ENCODE measurements at regions not wholly inside any gene's neighbourhood (a gene's known extent, or its start where the extent isn't known, plus 50 kb on each side); places are given as distances from the start of the nearest gene placed in this dataset.
A peak's percentile ranks its signal among the peaks of the same experiment; 100 is the strongest.

GRCh38 chr2:16264931-16265540 is 324.7 kb downstream of the MYCN start:
- Histone ChIP-seq H4K91ac (replicated peaks; ENCODE audit: insufficient read length, low read length) (no peak overlapping the region), H2BK12ac (ENCODE audit: low read depth, low read length) (no peak overlapping the region), H4K8ac (ENCODE audit: extremely low read depth, insufficient read depth, low read length) (no peak overlapping the region), H3K56ac (replicated peaks; ENCODE audit: insufficient read length, low read depth, low read length) (no peak overlapping the region), H3K9me3 (ENCODE audit: insufficient read depth in 2 of 2, low read depth in 1 of 2, low read length in 1 of 2) (no peaks in the 10 kb centered on the region), H3K4me3 (ENCODE audit: extremely low read depth in 1 of 4, insufficient read depth in 2 of 4, low read depth in 3 of 4, low read length in 4 of 4) (no peak overlapping the region), H2BK20ac (ENCODE audit: low read length) (no peak overlapping the region), H3K79me2 (ENCODE audit: control insufficient read depth in 1 of 2, insufficient read depth in 2 of 2, low read length in 2 of 2) (no peaks in the 10 kb centered on the region), H3K36me3 (ENCODE audit: control insufficient read depth in 2 of 4, insufficient read depth in 4 of 4, low read length in 3 of 4) (no peaks in the 10 kb centered on the region), H3K4me1 (replicated peaks in 1 of 4; ENCODE audit: control insufficient read depth in 3 of 4, insufficient read depth in 4 of 4, low read length in 3 of 4) (peaks cover 0 to 1% (median 0%) of the 10 kb centered on the region in 4 experiments; a peak in 1 of 7 replicates), H3K79me1 (ENCODE audit: low read depth, low read length) (no peaks in the 10 kb centered on the region), H3K18ac (ENCODE audit: extremely low read depth, low read length) (no peak overlapping the region), H3K9ac (replicated peaks in 1 of 4; ENCODE audit: extremely low read depth in 1 of 4, low read depth in 3 of 4, low read length in 3 of 4) (no peak overlapping the region), H3K4ac (replicated peaks; ENCODE audit: insufficient read length, low read depth, low read length) (no peak overlapping the region), H3K4me2 (ENCODE audit: insufficient read depth in 1 of 2, low read depth in 2 of 2, low read length in 2 of 2) (no peak overlapping the region), H3K23me2 (ENCODE audit: low read depth, low read length) (no peaks in the 10 kb centered on the region), H2AFZ (ENCODE audit: low read length) (0 out of 2 replicates have a peak overlapping the region, but pooled peaks have one; percentile 46), H2BK5ac (ENCODE audit: low read depth, low read length) (no peak overlapping the region), H3K23ac (ENCODE audit: insufficient read length) (no peak overlapping the region), H2AK5ac (ENCODE audit: low read depth, low read length) (no peak overlapping the region), H2BK15ac (ENCODE audit: low read length) (no peak overlapping the region), H3K27me3 (replicated peaks in 1 of 4; ENCODE audit: control insufficient read depth in 3 of 4, extremely low read depth in 1 of 4, insufficient read depth in 3 of 4, low read length in 3 of 4) (no peaks in the 10 kb centered on the region), H4K5ac (ENCODE audit: insufficient read length, low read depth, low read length) (no peak overlapping the region), H2BK120ac (replicated peaks; ENCODE audit: low read depth, low read length) (no peak overlapping the region), H3K27ac (ENCODE audit: low read depth, low read length) (no peak overlapping the region), H4K20me1 (replicated peaks in 1 of 2; ENCODE audit: control insufficient read depth in 1 of 2, insufficient read depth in 2 of 2, low read length in 2 of 2) (no peaks in the 10 kb centered on the region), H3K14ac (ENCODE audit: insufficient read length) (no peak overlapping the region)
- ChIA-PET POLR2A (ENCODE audit: partially characterized antibody) (no interaction called here), CTCF (ENCODE audit: partially characterized antibody) (no interaction called here)
- 93% methylated on average over 4 of the region's 4 CpGs; no CpG with 5 or more reads in 1 of the 2 experiments for WGBS, 2 experiments (ENCODE audit: extremely low coverage in 1 of 2, insufficient coverage in 1 of 2, insufficient read length in 1 of 2, insufficient replicate concordance in 2 of 2, low coverage in 1 of 2, low lambda C conversion rate in 2 of 2, missing lambda C conversion rate in 1 of 2)
- DNase-seq (ENCODE audit: low read depth in 1 of 2, low spot score in 2 of 2) = no peak
- FAIRE-seq = no peak
- TF ChIP-seq CHD2 (IDR thresholded peaks at IDR 0.05; ENCODE audit: low read length) = no peak
- TF ChIP-seq TAF1 (IDR thresholded peaks at IDR 0.05; ENCODE audit: low read depth, low read length) = no peak
- TF ChIP-seq GABPA (IDR thresholded peaks at IDR 0.05; ENCODE audit: borderline replicate concordance, insufficient read depth, low read length) = no peak
- TF ChIP-seq MAFK (IDR thresholded peaks at IDR 0.05; ENCODE audit: low read depth, low read length) = no peak
- TF ChIP-seq HDAC6 (IDR thresholded peaks at IDR 0.05; ENCODE audit: low read depth, low read length) = no peak
- no peak for TF ChIP-seq KDM5A (IDR thresholded peaks at IDR 0.05; ENCODE audit: low read length)
- TF ChIP-seq POLR2A (IDR thresholded peaks at IDR 0.05; ENCODE audit: control extremely low read depth in 1 of 2, low read depth in 2 of 2, low read length in 2 of 2) = no peak
- no peak for TF ChIP-seq ATF3 (IDR thresholded peaks at IDR 0.05; ENCODE audit: insufficient read depth, low read depth, low read length)
- TF ChIP-seq HDAC2 (IDR thresholded peaks at IDR 0.05; ENCODE audit: borderline replicate concordance in 1 of 2, low read depth in 2 of 2, low read length in 2 of 2) = no peak
- TF ChIP-seq NANOG (IDR thresholded peaks at IDR 0.05; ENCODE audit: insufficient read depth, low read depth, low read length, poor library complexity, severe bottlenecking) = no peak
- no peak for TF ChIP-seq ASH2L (IDR thresholded peaks at IDR 0.05; ENCODE audit: low read length)
- no peak for TF ChIP-seq JUND (IDR thresholded peaks at IDR 0.05; ENCODE audit: low read length)
- no peak for TF ChIP-seq SP4 (IDR thresholded peaks at IDR 0.05; ENCODE audit: low read length)
- TF ChIP-seq SIN3A (conservative IDR thresholded peaks at IDR 0.05 in 1 of 2, IDR thresholded peaks at IDR 0.05 in 1 of 2; ENCODE audit: low read depth in 1 of 2, low read length in 2 of 2) = no peak

Data from H1 (cell line).